Brain microvascular endothelial cell (primary cell): ENCODE measurements at regions not wholly inside any gene's neighbourhood (a gene's known extent, or its start where the extent isn't known, plus 50 kb on each side); places are given as distances from the start of the nearest gene placed in this dataset.
A peak's percentile ranks its signal among the peaks of the same experiment; 100 is the strongest.

Source experiments
- DNase-seq: peaks from one replicate; pipeline ENCODE4 v3.0.0-alpha.2; 2020
- H3K27ac ChIP-seq: fragments of 250-450 bp; sonication (Bioruptor Pico); 2 replicates; pipeline ENCODE4 v1.5.1; 2020; ENCODE audit warnings: mild to moderate bottlenecking, moderate library complexity
- H3K27me3 ChIP-seq: fragments of 250-450 bp; sonication (Bioruptor Pico); replicated peaks from 2 replicates; pipeline ENCODE4 v1.5.1; 2020; ENCODE audit warnings: mild to moderate bottlenecking
- H3K36me3 ChIP-seq: fragments of 250-450 bp; sonication (Bioruptor Pico); replicated peaks from 2 replicates; pipeline ENCODE4 v1.5.1; 2020; ENCODE audit warnings: mild to moderate bottlenecking
- H3K4me3 ChIP-seq: 2 replicates; pipeline ENCODE4 v1.5.1; 2011; ENCODE audit warnings: low read depth, mild to moderate bottlenecking, control low read depth, low read length, moderate library complexity
- CTCF ChIP-seq: IDR thresholded peaks from 2 replicates; pipeline ENCODE4 v1.5.1; 2011; ENCODE audit warnings: low read depth, mild to moderate bottlenecking, moderate library complexity, low read length, control low read depth, inconsistent platforms; ENCODE audit errors: missing control alignments
- in situ Hi-C: cut with HindIII; loops from 2 replicates; pipeline ENCODE4 v1.10.0; 2017; ENCODE audit warnings: low sequenced_read_pairs, low pct_ligation_motif_present

GRCh38 chr2:64284751-64285150 is 140.5 kb upstream of the PELI1 start:
- no peak for DNase-seq

GRCh38 chr2:64287202-64287740 is 143.1 kb upstream of the PELI1 start:
- DNase-seq = no peak
- in situ Hi-C loops = no loop called here
- Histone ChIP-seq H3K27me3 (no peaks in the 10 kb centered on the region), H3K27ac (no peak overlapping the region), H3K36me3 (no peaks in the 10 kb centered on the region), H3K4me3 (no peak overlapping the region)
- no peak for TF ChIP-seq CTCF

More at GRCh38 chr2:64284751-64285150, 140.5 kb upstream of the PELI1 start:
- Histone ChIP-seq H3K36me3 (no peaks in the 10 kb centered on the region), H3K4me3 (no peak overlapping the region), H3K27ac (no peak overlapping the region), H3K27me3 (no peaks in the 10 kb centered on the region)
- in situ Hi-C loops = no loop called here
- TF ChIP-seq CTCF = no peak

- no peaks in the 10 kb centered on the region for H3K27me3 ChIP-seq
- in situ Hi-C loops = no loop called here
- peak; percentile 89 for DNase-seq
- no peak overlapping the region for H3K4me3 ChIP-seq
- TF ChIP-seq CTCF = no peak
- H3K36me3 ChIP-seq = no peaks in the 10 kb centered on the region
- peak overlapping the region; percentile 78 for H3K27ac ChIP-seq
These were observed 144.3 kb upstream of the PELI1 start for GRCh38 chr2:64288321-64289193.

GRCh38 chr2:64289251-64289650 is 145.0 kb upstream of the PELI1 start:
- Histone ChIP-seq H3K27ac (peak overlapping the region; percentile 78), H3K4me3 (no peak overlapping the region), H3K36me3 (no peaks in the 10 kb centered on the region), H3K27me3 (no peaks in the 10 kb centered on the region)
- DNase-seq = no peak
- TF ChIP-seq CTCF = no peak
- in situ Hi-C loops = no loop called here

GRCh38 chr2:64289737-64290136 is 145.5 kb upstream of the PELI1 start:
- no peak overlapping the region for H3K4me3 ChIP-seq
- H3K36me3 ChIP-seq = no peaks in the 10 kb centered on the region
- TF ChIP-seq CTCF = no peak
- in situ Hi-C loops = no loop called here
- DNase-seq = no peak
- no peaks in the 10 kb centered on the region for H3K27me3 ChIP-seq
- H3K27ac ChIP-seq = peak overlapping the region; percentile 78

- peak; percentile 86 for DNase-seq
- H3K27ac ChIP-seq = peak overlapping the region; percentile 14
- no peaks in the 10 kb centered on the region for H3K36me3 ChIP-seq
- TF ChIP-seq CTCF = no peak
- H3K4me3 ChIP-seq = no peak overlapping the region
- in situ Hi-C loops = no loop called here
- no peaks in the 10 kb centered on the region for H3K27me3 ChIP-seq
These were observed 147.0 kb upstream of the PELI1 start for GRCh38 chr2:64291181-64291580.
